ENCODE measurements at regions not wholly inside any gene's neighbourhood (a gene's known extent, or its start where the extent isn't known, plus 50 kb on each side); places are given as distances from the start of the nearest gene placed in this dataset.
A peak's percentile ranks its signal among the peaks of the same experiment; 100 is the strongest.

DNA sequence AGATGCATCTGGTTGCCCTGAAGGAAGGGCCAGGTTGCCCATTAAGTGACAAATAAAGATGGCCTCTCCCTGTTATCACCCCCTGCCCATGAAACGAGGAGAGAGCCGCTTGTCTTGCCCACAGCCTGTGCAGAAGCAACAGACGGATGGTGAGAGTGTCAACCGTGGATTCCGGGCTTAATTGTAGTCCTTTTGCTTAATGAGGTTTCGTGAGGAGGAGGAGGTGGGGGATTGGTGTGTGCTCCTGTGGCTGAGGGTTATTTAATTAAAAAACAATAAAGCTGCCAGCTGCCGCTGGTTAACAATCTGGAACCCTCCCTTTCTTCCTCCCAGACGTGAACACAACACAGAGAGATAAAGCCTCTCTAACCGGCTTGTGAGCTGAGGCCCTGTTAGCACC, 188.0 kb upstream of the PARD3B start:
- DNase-seq = no peak

GRCh38 chr2:204359076-204359475, 186.2 kb upstream of the PARD3B start:
- FAIRE-seq (no peak), ATAC-seq (no peak)

More for the DNA sequence above, 188.0 kb upstream of the PARD3B start:
- H3K27me3 ChIP-seq = no peaks in the 10 kb centered on the region
- H3K4me3 ChIP-seq = no peak overlapping the region
- no peaks in the 10 kb centered on the region for H3K4me1 ChIP-seq
- WGBS, 2 donors = 90 to 91% methylated on average over 9 of the region's 9 CpGs
- no peaks in the 10 kb centered on the region for H3K36me3 ChIP-seq
- H3K27ac ChIP-seq = no peak overlapping the region
- FAIRE-seq (no peak), ATAC-seq (no peak)
- intact Hi-C loops (cut with DNase I) = no loop called here
- TF ChIP-seq, protein P1, sequence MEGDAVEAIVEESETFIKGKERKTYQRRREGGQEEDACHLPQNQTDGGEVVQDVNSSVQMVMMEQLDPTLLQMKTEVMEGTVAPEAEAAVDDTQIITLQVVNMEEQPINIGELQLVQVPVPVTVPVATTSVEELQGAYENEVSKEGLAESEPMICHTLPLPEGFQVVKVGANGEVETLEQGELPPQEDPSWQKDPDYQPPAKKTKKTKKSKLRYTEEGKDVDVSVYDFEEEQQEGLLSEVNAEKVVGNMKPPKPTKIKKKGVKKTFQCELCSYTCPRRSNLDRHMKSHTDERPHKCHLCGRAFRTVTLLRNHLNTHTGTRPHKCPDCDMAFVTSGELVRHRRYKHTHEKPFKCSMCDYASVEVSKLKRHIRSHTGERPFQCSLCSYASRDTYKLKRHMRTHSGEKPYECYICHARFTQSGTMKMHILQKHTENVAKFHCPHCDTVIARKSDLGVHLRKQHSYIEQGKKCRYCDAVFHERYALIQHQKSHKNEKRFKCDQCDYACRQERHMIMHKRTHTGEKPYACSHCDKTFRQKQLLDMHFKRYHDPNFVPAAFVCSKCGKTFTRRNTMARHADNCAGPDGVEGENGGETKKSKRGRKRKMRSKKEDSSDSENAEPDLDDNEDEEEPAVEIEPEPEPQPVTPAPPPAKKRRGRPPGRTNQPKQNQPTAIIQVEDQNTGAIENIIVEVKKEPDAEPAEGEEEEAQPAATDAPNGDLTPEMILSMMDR (IDR thresholded peaks at IDR 0.05) = no peak
- H3K9me3 ChIP-seq = no peaks in the 10 kb centered on the region

GRCh38 chr2:204360218-204361007, 184.9 kb upstream of the PARD3B start:
- DNase-seq (no peak), ATAC-seq (peak in 1 of 4 donors; percentile 40), FAIRE-seq (no peak)
- intact Hi-C loops (cut with DNase I) = no loop called here
- TF ChIP-seq, protein P1 (IDR thresholded peaks at IDR 0.05) = no peak
- WGBS, 2 donors = 70 to 80% methylated on average over 5 of the region's 5 CpGs
- no peak overlapping the region for H3K4me3 ChIP-seq
- H3K27ac ChIP-seq = no peak overlapping the region
- no peaks in the 10 kb centered on the region for H3K36me3 ChIP-seq
- H3K4me1 ChIP-seq = no peaks in the 10 kb centered on the region
- H3K27me3 ChIP-seq = no peaks in the 10 kb centered on the region
- H3K9me3 ChIP-seq = no peaks in the 10 kb centered on the region

More at GRCh38 chr2:204359076-204359475, 186.2 kb upstream of the PARD3B start:
- Histone ChIP-seq H3K4me3 (no peak overlapping the region), H3K27me3 (no peaks in the 10 kb centered on the region), H3K36me3 (no peaks in the 10 kb centered on the region), H3K27ac (no peak overlapping the region), H3K9me3 (no peaks in the 10 kb centered on the region), H3K4me1 (no peaks in the 10 kb centered on the region)
- 83 to 88% methylated on average over 1 of the region's 1 CpG for WGBS, 2 donors
- intact Hi-C loops (cut with DNase I) = no loop called here
- TF ChIP-seq, protein P1 (IDR thresholded peaks at IDR 0.05) = no peak
- DNase-seq = no peak

- Histone ChIP-seq H3K27me3 (no peaks in the 10 kb centered on the region), H3K27ac (no peak overlapping the region), H3K36me3 (no peaks in the 10 kb centered on the region), H3K4me3 (no peak overlapping the region), H3K4me1 (no peaks in the 10 kb centered on the region), H3K9me3 (no peaks in the 10 kb centered on the region)
- no peak for DNase-seq
- TF ChIP-seq, protein P1 (IDR thresholded peaks at IDR 0.05) = no peak
- ATAC-seq = no peak
- no peak for FAIRE-seq
- intact Hi-C loops (cut with DNase I) = no loop called here
- 91% methylated on average over 2 of the region's 2 CpGs for WGBS, 2 donors
Measured at GRCh38 chr2:204361738-204362137, 183.5 kb upstream of the PARD3B start.

- Histone ChIP-seq H3K27me3 (no peaks in the 10 kb centered on the region), H3K27ac (no peak overlapping the region), H3K4me1 (no peaks in the 10 kb centered on the region), H3K36me3 (no peaks in the 10 kb centered on the region), H3K4me3 (no peak overlapping the region), H3K9me3 (no peaks in the 10 kb centered on the region)
- TF ChIP-seq, protein P1 (IDR thresholded peaks at IDR 0.05) = no peak
- DNase-seq (no peak), ATAC-seq (no peak), FAIRE-seq (no peak)
- 76 to 98% methylated on average over 2 of the region's 2 CpGs for WGBS, 2 donors
- intact Hi-C loops (cut with DNase I) = no loop called here
Measured at GRCh38 chr2:204362581-204362980, 182.7 kb upstream of the PARD3B start.

Measured in pancreas (tissue), 10 donors.